ENCODE measurements at regions not wholly inside any gene's neighbourhood (a gene's known extent, or its start where the extent isn't known, plus 50 kb on each side); places are given as distances from the start of the nearest gene placed in this dataset.

DNA sequence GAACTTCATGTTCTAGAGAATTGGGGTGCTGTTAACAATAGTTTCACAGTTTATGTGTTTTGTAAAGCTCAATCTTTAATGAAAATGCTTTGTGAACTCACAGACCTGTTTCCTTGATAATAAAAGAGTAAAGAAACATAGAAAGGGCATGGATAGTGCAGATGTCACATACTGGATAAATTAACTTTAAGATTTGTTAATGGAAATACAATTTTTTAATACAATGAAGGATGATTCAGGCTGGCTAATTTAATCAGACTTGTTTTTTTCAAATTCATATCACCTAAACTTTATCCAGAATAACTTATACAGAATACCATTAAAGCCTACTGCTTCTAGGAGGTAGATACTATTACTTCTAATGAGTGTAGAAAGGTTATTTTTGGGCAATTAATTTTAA, 1033.5 kb upstream of the SLC10A2 start:
- TF ChIP-seq, protein P1, sequence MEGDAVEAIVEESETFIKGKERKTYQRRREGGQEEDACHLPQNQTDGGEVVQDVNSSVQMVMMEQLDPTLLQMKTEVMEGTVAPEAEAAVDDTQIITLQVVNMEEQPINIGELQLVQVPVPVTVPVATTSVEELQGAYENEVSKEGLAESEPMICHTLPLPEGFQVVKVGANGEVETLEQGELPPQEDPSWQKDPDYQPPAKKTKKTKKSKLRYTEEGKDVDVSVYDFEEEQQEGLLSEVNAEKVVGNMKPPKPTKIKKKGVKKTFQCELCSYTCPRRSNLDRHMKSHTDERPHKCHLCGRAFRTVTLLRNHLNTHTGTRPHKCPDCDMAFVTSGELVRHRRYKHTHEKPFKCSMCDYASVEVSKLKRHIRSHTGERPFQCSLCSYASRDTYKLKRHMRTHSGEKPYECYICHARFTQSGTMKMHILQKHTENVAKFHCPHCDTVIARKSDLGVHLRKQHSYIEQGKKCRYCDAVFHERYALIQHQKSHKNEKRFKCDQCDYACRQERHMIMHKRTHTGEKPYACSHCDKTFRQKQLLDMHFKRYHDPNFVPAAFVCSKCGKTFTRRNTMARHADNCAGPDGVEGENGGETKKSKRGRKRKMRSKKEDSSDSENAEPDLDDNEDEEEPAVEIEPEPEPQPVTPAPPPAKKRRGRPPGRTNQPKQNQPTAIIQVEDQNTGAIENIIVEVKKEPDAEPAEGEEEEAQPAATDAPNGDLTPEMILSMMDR (conservative IDR thresholded peaks at IDR 0.05; ENCODE audit: low read depth in 2 of 2) = no peak
- TF ChIP-seq REST (IDR thresholded peaks at IDR 0.05; ENCODE audit: unreplicated experiment) = no peak
- no peak for TF ChIP-seq EZH2 (IDR thresholded peaks at IDR 0.05; ENCODE audit: low read depth, unreplicated experiment)
- no peak for TF ChIP-seq ZNF462 (CRISPR knock-in tag; IDR thresholded peaks at IDR 0.05)
- no peak for TF ChIP-seq POLR2AphosphoS5 (IDR thresholded peaks at IDR 0.05; ENCODE audit: low read depth)
- TF ChIP-seq NANOG (IDR thresholded peaks at IDR 0.05; ENCODE audit: borderline replicate concordance) = no peak
- TF ChIP-seq CREB1 (CRISPR knock-in tag; IDR thresholded peaks at IDR 0.05; ENCODE audit: low read depth) = no peak
- TF ChIP-seq, protein P2, sequence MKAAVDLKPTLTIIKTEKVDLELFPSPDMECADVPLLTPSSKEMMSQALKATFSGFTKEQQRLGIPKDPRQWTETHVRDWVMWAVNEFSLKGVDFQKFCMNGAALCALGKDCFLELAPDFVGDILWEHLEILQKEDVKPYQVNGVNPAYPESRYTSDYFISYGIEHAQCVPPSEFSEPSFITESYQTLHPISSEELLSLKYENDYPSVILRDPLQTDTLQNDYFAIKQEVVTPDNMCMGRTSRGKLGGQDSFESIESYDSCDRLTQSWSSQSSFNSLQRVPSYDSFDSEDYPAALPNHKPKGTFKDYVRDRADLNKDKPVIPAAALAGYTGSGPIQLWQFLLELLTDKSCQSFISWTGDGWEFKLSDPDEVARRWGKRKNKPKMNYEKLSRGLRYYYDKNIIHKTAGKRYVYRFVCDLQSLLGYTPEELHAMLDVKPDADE (IDR thresholded peaks at IDR 0.05) = no peak
- no peak for TF ChIP-seq JUNB (IDR thresholded peaks at IDR 0.05; ENCODE audit: unreplicated experiment)
- no peak for TF ChIP-seq EZH2phosphoT487 (IDR thresholded peaks at IDR 0.05; ENCODE audit: unreplicated experiment)
- TF ChIP-seq ZNF114 (CRISPR knock-in tag; IDR thresholded peaks at IDR 0.05) = no peak

Data from GM23338 (cell line).